Activated CD8-positive, alpha-beta T cell treated with anti-CD3 and anti-CD28 coated beads, Interleukin-2, amount 10 ng/mL, durations not matched to agents 7 days and 5 days (primary cell): ENCODE measurements at regions not wholly inside any gene's neighbourhood (a gene's known extent, or its start where the extent isn't known, plus 50 kb on each side); places are given as distances from the start of the nearest gene placed in this dataset.

Experiments used
- ATAC-seq: fragments of 150-1000 bp; cut with Tn5 transposase; one replicate; pipeline ENCODE4 v1.10.0; 2021; ENCODE audit warnings: moderate library complexity
- CTCF ChIA-PET: fragments of 350-600 bp; sonication (Branson Sonifier 250); formaldehyde crosslinking; loops from one replicate; lab custom pipeline; 2021; ENCODE audit warnings: antibody characterized with exemption; lab: Charles Lee
- POLR2A ChIA-PET: fragments of 350-600 bp; sonication (Branson Sonifier 250); formaldehyde crosslinking; loops from one replicate; lab custom pipeline; 2021; ENCODE audit warnings: antibody characterized with exemption; lab: Charles Lee
- DNase-seq: peaks from one replicate; pipeline ENCODE4 v3.0.0-alpha.2; 2020
- H3K27ac Mint-ChIP-seq: one replicate; pipeline ENCODE4 v1.8.0; 2021; ENCODE audit warnings: mild to moderate bottlenecking, mixed read lengths
- H3K27me3 Mint-ChIP-seq: one replicate; pipeline ENCODE4 v1.8.0; 2021; ENCODE audit warnings: low read depth, mixed read lengths
- H3K36me3 Mint-ChIP-seq: one replicate; pipeline ENCODE4 v1.8.0; 2021; ENCODE audit warnings: low read depth, mixed read lengths
- H3K4me1 Mint-ChIP-seq: one replicate; pipeline ENCODE4 v1.8.0; 2021; ENCODE audit warnings: low read depth, mixed read lengths
- H3K4me3 Mint-ChIP-seq: one replicate; pipeline ENCODE4 v1.8.0; 2021; ENCODE audit warnings: mild to moderate bottlenecking, mixed read lengths
- H3K9me3 Mint-ChIP-seq: one replicate; pipeline ENCODE4 v1.8.0; 2022; ENCODE audit warnings: mixed read lengths; ENCODE audit not compliant: insufficient read depth

GRCh38 chr18:25608091-25608490 is 256.1 kb upstream of the ZNF521 start:
- ChIA-PET POLR2A (no interaction called here), CTCF (no interaction called here)
- no peaks in the 10 kb centered on the region for H3K27me3 Mint-ChIP-seq
- ATAC-seq (no peak), DNase-seq (no peak)
- H3K36me3 Mint-ChIP-seq = no peaks in the 10 kb centered on the region
- H3K9me3 Mint-ChIP-seq = no peaks in the 10 kb centered on the region
- H3K27ac Mint-ChIP-seq = no peak overlapping the region
- H3K4me1 Mint-ChIP-seq = no peaks in the 10 kb centered on the region
- no peak overlapping the region for H3K4me3 Mint-ChIP-seq

- no peak for ATAC-seq
- CTCF ChIA-PET = no interaction called here
Measured at GRCh38 chr18:25604894-25605597, 253.1 kb upstream of the ZNF521 start.

GRCh38 chr18:25604196-25604893 is 252.4 kb upstream of the ZNF521 start:
- no peak for ATAC-seq
- Mint-ChIP-seq H3K9me3 (no peaks in the 10 kb centered on the region), H3K4me1 (no peaks in the 10 kb centered on the region), H3K27me3 (no peaks in the 10 kb centered on the region), H3K36me3 (no peaks in the 10 kb centered on the region), H3K4me3 (no peak overlapping the region), H3K27ac (no peak overlapping the region)
- no peak for DNase-seq
- CTCF ChIA-PET = no interaction called here
- POLR2A ChIA-PET = no interaction called here

More at GRCh38 chr18:25604894-25605597, 253.1 kb upstream of the ZNF521 start:
- Mint-ChIP-seq H3K36me3 (no peaks in the 10 kb centered on the region), H3K27ac (no peak overlapping the region), H3K4me3 (no peak overlapping the region), H3K27me3 (no peaks in the 10 kb centered on the region), H3K9me3 (no peaks in the 10 kb centered on the region), H3K4me1 (no peaks in the 10 kb centered on the region)
- POLR2A ChIA-PET = no interaction called here
- DNase-seq = no peak

- H3K9me3 Mint-ChIP-seq = no peaks in the 10 kb centered on the region
- DNase-seq (no peak), ATAC-seq (no peak)
- no peak overlapping the region for H3K27ac Mint-ChIP-seq
- ChIA-PET CTCF (no interaction called here), POLR2A (no interaction called here)
- no peaks in the 10 kb centered on the region for H3K4me1 Mint-ChIP-seq
- H3K36me3 Mint-ChIP-seq = no peaks in the 10 kb centered on the region
- no peak overlapping the region for H3K4me3 Mint-ChIP-seq
- H3K27me3 Mint-ChIP-seq = no peaks in the 10 kb centered on the region
Measured at GRCh38 chr18:25599443-25599842, 247.5 kb upstream of the ZNF521 start.

GRCh38 chr18:25597476-25597875 is 245.5 kb upstream of the ZNF521 start:
- H3K4me1 Mint-ChIP-seq = no peaks in the 10 kb centered on the region
- POLR2A ChIA-PET = no interaction called here
- CTCF ChIA-PET = no interaction called here

GRCh38 chr18:25595274-25596060 is 243.5 kb upstream of the ZNF521 start:
- no peaks in the 10 kb centered on the region for H3K9me3 Mint-ChIP-seq
- no peak for DNase-seq
- ATAC-seq = no peak
- ChIA-PET CTCF (no interaction called here), POLR2A (interaction anchor here (0.8 kb wide), 1 partner anchor 98 kb away, joined by 3 read pairs; no protein-coding TSS in a partner anchor)
- H3K27ac Mint-ChIP-seq = no peak overlapping the region
- no peaks in the 10 kb centered on the region for H3K27me3 Mint-ChIP-seq
- no peaks in the 10 kb centered on the region for H3K4me1 Mint-ChIP-seq
- no peak overlapping the region for H3K4me3 Mint-ChIP-seq
- H3K36me3 Mint-ChIP-seq = no peaks in the 10 kb centered on the region

More at GRCh38 chr18:25597476-25597875, 245.5 kb upstream of the ZNF521 start:
- H3K27me3 Mint-ChIP-seq = no peaks in the 10 kb centered on the region
- no peaks in the 10 kb centered on the region for H3K9me3 Mint-ChIP-seq
- no peak overlapping the region for H3K4me3 Mint-ChIP-seq
- no peaks in the 10 kb centered on the region for H3K36me3 Mint-ChIP-seq
- DNase-seq (no peak), ATAC-seq (no peak)
- no peak overlapping the region for H3K27ac Mint-ChIP-seq

- Mint-ChIP-seq H3K36me3 (no peaks in the 10 kb centered on the region), H3K27me3 (no peaks in the 10 kb centered on the region), H3K4me1 (no peaks in the 10 kb centered on the region), H3K4me3 (no peak overlapping the region), H3K27ac (no peak overlapping the region), H3K9me3 (no peaks in the 10 kb centered on the region)
- no peak for DNase-seq
- CTCF ChIA-PET = no interaction called here
- POLR2A ChIA-PET = interaction anchor here (0.8 kb wide), 1 partner anchor 99 kb away, joined by 3 read pairs; no protein-coding TSS in a partner anchor
- no peak for ATAC-seq
Measured at GRCh38 chr18:25594351-25594750, 242.4 kb upstream of the ZNF521 start.

GRCh38 chr18:25592804-25593360 is 240.9 kb upstream of the ZNF521 start:
- no peak overlapping the region for H3K4me3 Mint-ChIP-seq
- H3K27ac Mint-ChIP-seq = no peak overlapping the region
- no peaks in the 10 kb centered on the region for H3K36me3 Mint-ChIP-seq
- no peak for ATAC-seq
- ChIA-PET CTCF (no interaction called here), POLR2A (no interaction called here)
- DNase-seq = no peak
- H3K9me3 Mint-ChIP-seq = peaks cover 4% of the 10 kb centered on the region
- H3K27me3 Mint-ChIP-seq = no peaks in the 10 kb centered on the region
- no peaks in the 10 kb centered on the region for H3K4me1 Mint-ChIP-seq

- no peak for ATAC-seq
- ChIA-PET CTCF (no interaction called here), POLR2A (no interaction called here)
- H3K4me1 Mint-ChIP-seq = no peaks in the 10 kb centered on the region
- DNase-seq = no peak
- no peaks in the 10 kb centered on the region for H3K27me3 Mint-ChIP-seq
- peaks cover 8% of the 10 kb centered on the region for H3K9me3 Mint-ChIP-seq
- no peak overlapping the region for H3K27ac Mint-ChIP-seq
- no peaks in the 10 kb centered on the region for H3K36me3 Mint-ChIP-seq
- no peak overlapping the region for H3K4me3 Mint-ChIP-seq
Measured at GRCh38 chr18:25590456-25590855, 238.5 kb upstream of the ZNF521 start.

- no peak overlapping the region for H3K27ac Mint-ChIP-seq
- POLR2A ChIA-PET = no interaction called here
- H3K4me1 Mint-ChIP-seq = no peaks in the 10 kb centered on the region
- DNase-seq (no peak), ATAC-seq (no peak)
- H3K4me3 Mint-ChIP-seq = no peak overlapping the region
- H3K36me3 Mint-ChIP-seq = no peaks in the 10 kb centered on the region
- no peaks in the 10 kb centered on the region for H3K27me3 Mint-ChIP-seq
- H3K9me3 Mint-ChIP-seq = peaks cover 8% of the 10 kb centered on the region
- CTCF ChIA-PET = no interaction called here
Measured at GRCh38 chr18:25587545-25587944, 235.6 kb upstream of the ZNF521 start.

- CTCF ChIA-PET = no interaction called here
- no peaks in the 10 kb centered on the region for H3K4me1 Mint-ChIP-seq
- H3K36me3 Mint-ChIP-seq = no peaks in the 10 kb centered on the region
- no peak overlapping the region for H3K27ac Mint-ChIP-seq
- POLR2A ChIA-PET = no interaction called here
- H3K27me3 Mint-ChIP-seq = no peaks in the 10 kb centered on the region
- no peak for DNase-seq
- no peak overlapping the region for H3K4me3 Mint-ChIP-seq
- H3K9me3 Mint-ChIP-seq = no peaks in the 10 kb centered on the region
- no peak for ATAC-seq
Measured at GRCh38 chr18:25568986-25569385, 217.0 kb upstream of the ZNF521 start.
